SU-DHL-6 (cell line): ENCODE measurements at regions not wholly inside any gene's neighbourhood (a gene's known extent, or its start where the extent isn't known, plus 50 kb on each side); places are given as distances from the start of the nearest gene placed in this dataset.

Source experiments
- EZH2phosphoT487 ChIP-seq: fragments of 200-600 bp; sonication (generic), shearing (Covaris generic); conservative IDR thresholded peaks from 2 replicates; pipeline ENCODE4 v1.6.1; 2018; ENCODE audit warnings: mild to moderate bottlenecking, antibody characterized with exemption, low read length, moderate library complexity, mixed read lengths
- TF ChIP-seq, protein P1 (sequence below): fragments of 200-600 bp; sonication (generic); IDR thresholded peaks from one replicate; pipeline ENCODE4 v1.5.1; 2017; ENCODE audit warnings: antibody characterized with exemption, mild to moderate bottlenecking, low read length, moderate library complexity; ENCODE audit not compliant: insufficient read depth, poor library complexity, severe bottlenecking

DNA sequence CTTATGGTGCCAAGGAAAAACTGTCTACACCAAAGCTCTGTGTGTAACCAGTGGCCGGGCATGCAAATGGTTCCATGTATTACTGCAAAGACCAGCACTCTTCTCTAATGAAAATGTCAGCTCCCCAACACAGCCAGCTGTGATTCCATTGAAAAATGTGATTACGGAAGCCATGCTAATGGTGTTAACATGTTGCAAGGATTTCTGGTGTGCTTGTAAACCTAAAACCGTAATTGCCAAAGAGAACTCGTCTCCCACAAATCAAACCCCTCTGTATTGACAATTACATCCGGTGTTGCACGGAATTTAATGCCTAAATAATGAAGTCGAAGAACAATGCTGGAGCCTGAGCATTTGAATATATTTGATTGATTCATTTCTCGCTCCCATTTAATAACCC is 351.7 kb downstream of the NPIPA8 start:
- TF ChIP-seq, protein P1, sequence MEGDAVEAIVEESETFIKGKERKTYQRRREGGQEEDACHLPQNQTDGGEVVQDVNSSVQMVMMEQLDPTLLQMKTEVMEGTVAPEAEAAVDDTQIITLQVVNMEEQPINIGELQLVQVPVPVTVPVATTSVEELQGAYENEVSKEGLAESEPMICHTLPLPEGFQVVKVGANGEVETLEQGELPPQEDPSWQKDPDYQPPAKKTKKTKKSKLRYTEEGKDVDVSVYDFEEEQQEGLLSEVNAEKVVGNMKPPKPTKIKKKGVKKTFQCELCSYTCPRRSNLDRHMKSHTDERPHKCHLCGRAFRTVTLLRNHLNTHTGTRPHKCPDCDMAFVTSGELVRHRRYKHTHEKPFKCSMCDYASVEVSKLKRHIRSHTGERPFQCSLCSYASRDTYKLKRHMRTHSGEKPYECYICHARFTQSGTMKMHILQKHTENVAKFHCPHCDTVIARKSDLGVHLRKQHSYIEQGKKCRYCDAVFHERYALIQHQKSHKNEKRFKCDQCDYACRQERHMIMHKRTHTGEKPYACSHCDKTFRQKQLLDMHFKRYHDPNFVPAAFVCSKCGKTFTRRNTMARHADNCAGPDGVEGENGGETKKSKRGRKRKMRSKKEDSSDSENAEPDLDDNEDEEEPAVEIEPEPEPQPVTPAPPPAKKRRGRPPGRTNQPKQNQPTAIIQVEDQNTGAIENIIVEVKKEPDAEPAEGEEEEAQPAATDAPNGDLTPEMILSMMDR = no peak
- TF ChIP-seq EZH2phosphoT487 = no peak
